ENCODE measurements at regions not wholly inside any gene's neighbourhood (a gene's known extent, or its start where the extent isn't known, plus 50 kb on each side); places are given as distances from the start of the nearest gene placed in this dataset.

- TF ChIP-seq CTCF (IDR thresholded peaks at IDR 0.05) (no peak), MAX (IDR thresholded peaks at IDR 0.05) (no peak), POLR2A (IDR thresholded peaks at IDR 0.05; ENCODE audit: low read length) (no peak), RFX5 (IDR thresholded peaks at IDR 0.05) (no peak), TFCP2L1 (CRISPR knock-in tag; IDR thresholded peaks at IDR 0.05) (no peak), JUN (IDR thresholded peaks at IDR 0.05) (no peak), EP300 (IDR thresholded peaks at IDR 0.05) (no peak), SMC3 (IDR thresholded peaks at IDR 0.05) (no peak), POLR2AphosphoS2 (conservative IDR thresholded peaks at IDR 0.05; ENCODE audit: low read length) (no peak), JUNB (IDR thresholded peaks at IDR 0.05) (no peak)
Measured at GRCh38 chr17:56727876-56728617, 105.7 kb downstream of the C17orf67 start.
